HG03139 (cell line): ENCODE measurements at regions not wholly inside any gene's neighbourhood (a gene's known extent, or its start where the extent isn't known, plus 50 kb on each side); places are given as distances from the start of the nearest gene placed in this dataset.

Experiments
- ATAC-seq: cut with Tn5 transposase; IDR thresholded peaks from one replicate; pipeline ENCODE4 v1.9.1; 2021; ENCODE audit not compliant: unreplicated experiment

- no peak for ATAC-seq
These were observed 539.0 kb downstream of the VRK1 start for GRCh38 chr14:97336179-97336578.

- ATAC-seq: no peak
These were observed 539.6 kb downstream of the VRK1 start for GRCh38 chr14:97336816-97337215.

- ATAC-seq: no peak
These were observed 540.1 kb downstream of the VRK1 start for GRCh38 chr14:97337267-97337666.

- ATAC-seq: no peak
These were observed 540.5 kb downstream of the VRK1 start for GRCh38 chr14:97337670-97338069.

DNA sequence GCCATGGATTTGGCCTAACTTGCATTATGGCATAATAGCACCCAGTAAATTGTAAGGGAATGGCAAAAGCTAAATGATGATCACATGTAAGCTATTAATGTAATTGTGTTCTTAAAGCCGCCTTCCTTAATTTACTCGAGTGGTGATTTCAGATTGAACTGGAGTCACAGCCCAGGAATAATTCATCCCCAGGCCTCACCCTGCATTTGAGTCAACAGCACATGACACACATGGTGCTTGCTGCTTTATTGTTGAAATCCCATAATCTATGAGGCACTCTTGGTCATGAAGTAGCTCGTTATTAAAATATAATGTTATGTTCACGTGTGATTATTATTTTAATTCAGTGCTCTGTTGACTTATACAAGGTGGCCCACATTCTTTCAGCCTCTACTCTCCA is 547.5 kb downstream of the VRK1 start:
- no peak for ATAC-seq

DNA sequence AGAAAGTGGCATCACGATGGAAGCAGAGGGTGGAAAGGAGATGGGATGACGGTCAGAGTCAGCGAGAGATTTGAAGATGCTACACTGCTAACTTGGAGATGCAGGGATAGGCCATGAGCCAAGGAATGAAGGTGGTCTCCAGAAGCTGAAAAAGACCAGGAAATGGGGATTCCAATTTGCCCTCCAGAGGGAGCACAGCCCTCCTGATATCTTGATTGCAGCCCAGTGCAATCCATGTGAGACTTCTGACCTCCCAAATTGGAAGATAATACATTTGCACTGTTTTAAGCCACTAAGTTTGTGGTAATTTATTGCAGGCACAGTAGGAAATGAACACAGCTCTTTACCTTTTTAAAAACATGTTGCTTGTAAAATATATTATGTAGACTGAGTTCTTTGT is 549.5 kb downstream of the VRK1 start:
- ATAC-seq: no peak

DNA sequence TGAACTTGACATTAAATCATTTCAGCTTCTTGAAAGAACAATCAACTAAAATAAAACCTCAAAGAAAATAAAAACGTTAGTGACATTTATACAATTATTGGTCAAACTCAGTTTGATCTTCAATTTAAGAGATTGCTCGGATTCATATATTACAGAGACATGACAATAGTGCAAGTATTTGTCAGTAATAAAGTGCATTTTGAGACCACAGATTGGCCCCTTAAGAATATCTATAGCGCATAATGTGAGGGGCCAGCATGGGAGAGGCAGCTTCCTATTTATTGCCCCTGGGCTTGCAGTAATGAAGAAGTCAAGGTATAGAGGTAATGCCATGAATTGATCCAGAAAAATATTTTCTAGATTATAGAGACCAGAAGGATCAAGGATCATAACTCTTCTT is 552.3 kb downstream of the VRK1 start:
- no peak for ATAC-seq

- no peak for ATAC-seq
These were observed 552.8 kb downstream of the VRK1 start for GRCh38 chr14:97349946-97350345.

DNA sequence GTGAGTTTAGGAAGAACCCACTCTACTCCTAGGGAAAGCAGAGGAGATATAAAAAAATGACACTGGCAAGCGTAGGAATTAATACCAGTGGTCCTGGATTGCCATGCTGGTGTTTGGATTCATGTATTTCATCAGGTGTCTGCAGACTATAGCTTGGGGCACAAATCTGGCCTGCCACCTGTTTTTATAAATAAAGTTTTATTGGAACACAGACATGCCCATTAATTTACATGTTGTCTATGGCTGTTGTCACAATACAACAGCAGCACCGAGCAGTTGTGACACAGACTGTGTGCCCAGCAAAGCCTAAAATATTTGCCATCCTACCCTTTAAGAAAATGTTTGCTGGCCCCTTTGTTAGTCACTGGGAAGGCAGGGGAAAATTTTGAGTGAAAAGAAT is 553.2 kb downstream of the VRK1 start:
- no peak for ATAC-seq

- no peak for ATAC-seq
These were observed 553.9 kb downstream of the VRK1 start for GRCh38 chr14:97350894-97351731.

- ATAC-seq: no peak
These were observed 555.9 kb downstream of the VRK1 start for GRCh38 chr14:97353102-97353501.

- no peak for ATAC-seq
These were observed 557.0 kb downstream of the VRK1 start for GRCh38 chr14:97354119-97354722.

GRCh38 chr14:97359341-97359740 is 562.2 kb downstream of the VRK1 start:
- no peak for ATAC-seq

- ATAC-seq: no peak
These were observed 564.0 kb downstream of the VRK1 start for GRCh38 chr14:97361181-97361580.

- ATAC-seq: no peak
These were observed 564.8 kb downstream of the VRK1 start for GRCh38 chr14:97361958-97362357.

GRCh38 chr14:97366400-97366799 is 569.2 kb downstream of the VRK1 start:
- ATAC-seq: no peak

DNA sequence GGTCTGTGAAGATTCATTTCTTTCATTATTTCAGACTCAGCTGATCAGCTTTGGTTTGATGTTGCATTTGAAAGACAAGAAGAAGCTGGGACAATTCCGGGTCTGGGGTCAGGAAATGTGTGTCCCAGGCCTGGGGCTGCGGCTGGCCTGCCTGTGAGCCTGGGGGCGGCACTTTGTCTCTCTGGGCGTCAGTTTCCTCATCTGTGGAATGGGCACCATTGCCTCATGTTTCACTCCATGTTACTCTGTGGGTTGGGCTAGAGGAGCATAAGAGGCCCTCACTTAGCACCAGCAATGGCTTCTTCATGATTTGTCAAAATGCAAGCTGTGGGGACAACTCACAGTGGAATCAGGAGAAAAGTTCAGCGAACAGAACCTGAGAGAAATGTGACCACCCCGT is 570.1 kb downstream of the VRK1 start:
- no peak for ATAC-seq

GRCh38 chr14:97368049-97368448 is 570.9 kb downstream of the VRK1 start:
- ATAC-seq: no peak

DNA sequence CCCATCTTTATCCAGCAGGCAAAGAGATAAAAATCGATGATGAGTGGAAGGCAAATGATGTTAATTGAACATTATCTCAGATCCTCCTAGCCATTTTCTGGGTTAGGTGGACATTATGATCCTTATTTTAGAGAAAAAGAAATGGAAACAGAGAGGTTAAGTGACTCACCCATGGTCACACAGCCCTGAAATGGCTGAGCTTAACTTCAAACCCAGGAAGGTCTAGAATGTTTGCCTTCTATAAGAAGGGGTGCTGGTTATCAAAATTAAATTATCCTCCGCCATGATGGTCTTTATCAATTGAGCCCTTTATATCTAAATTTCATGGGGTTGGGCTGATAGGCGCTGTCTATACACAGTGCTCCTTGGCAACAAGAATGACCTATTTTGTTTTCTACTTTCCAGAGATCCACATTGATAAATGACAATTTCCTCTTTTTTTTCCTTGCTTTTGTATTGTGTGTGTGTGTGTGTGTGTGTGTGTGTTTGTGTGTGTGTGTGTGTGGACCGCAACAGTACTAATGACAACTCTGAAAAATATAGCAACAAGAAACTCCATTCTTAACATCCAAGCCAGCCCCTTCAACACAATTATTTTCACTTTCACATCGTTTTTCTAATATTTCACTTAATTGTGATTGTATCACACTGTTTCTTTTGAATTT is 571.9 kb downstream of the VRK1 start:
- ATAC-seq: no peak

GRCh38 chr14:97369901-97370300 is 572.7 kb downstream of the VRK1 start:
- ATAC-seq: no peak

- ATAC-seq: no peak
These were observed 579.1 kb downstream of the VRK1 start for GRCh38 chr14:97376310-97376709.

GRCh38 chr14:97377550-97377949 is 580.4 kb downstream of the VRK1 start:
- ATAC-seq: no peak
